ENCODE measurements at regions not wholly inside any gene's neighbourhood (a gene's known extent, or its start where the extent isn't known, plus 50 kb on each side); places are given as distances from the start of the nearest gene placed in this dataset.

DNA sequence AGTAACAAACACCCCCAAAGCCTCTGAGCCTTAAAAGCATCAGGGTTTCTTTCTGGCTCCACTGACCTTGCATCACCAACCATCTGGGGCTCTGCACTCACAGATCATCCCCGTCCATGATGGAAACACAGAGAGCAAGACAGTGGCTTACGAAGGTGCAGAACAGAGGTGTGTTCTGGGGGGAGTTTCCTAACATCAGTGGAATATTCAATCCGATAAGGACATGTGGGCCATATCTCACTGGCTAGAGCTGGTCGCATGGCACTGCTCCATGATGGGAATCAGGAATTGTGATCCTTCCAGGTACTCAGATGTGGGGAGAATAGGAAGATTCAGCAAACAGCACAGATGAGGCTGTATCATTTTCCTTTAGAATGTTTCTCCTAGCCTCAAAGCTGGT, 457.2 kb downstream of the IRS2 start:
- H3K9me3 Mint-ChIP-seq, result no peaks in the 10 kb centered on the region
- Histone ChIP-seq H3K9me3 (ENCODE audit: control insufficient read depth in 1 of 2, insufficient read depth in 1 of 2, low read length in 2 of 2) (no peaks in the 10 kb centered on the region), H3K4me3 (ENCODE audit: low read length) (no peak overlapping the region), H3K4me1 (ENCODE audit: insufficient read depth, low read length) (no peaks in the 10 kb centered on the region), H3K27me3 (ENCODE audit: control insufficient read depth in 1 of 2, insufficient read depth in 2 of 2, low read length in 2 of 2) (peaks cover 0 to 2% of the 10 kb centered on the region in 2 experiments), H3K36me3 (ENCODE audit: insufficient read depth, low read length) (no peaks in the 10 kb centered on the region), H3K27ac (ENCODE audit: low read depth in 1 of 2, low read length in 2 of 2) (no peak overlapping the region)
- ChIA-PET CTCF (no interaction called here), POLR2A (no interaction called here)
- ATAC-seq (ENCODE audit: poor library complexity), result no peak
- H3K4me1 Mint-ChIP-seq (ENCODE audit: low read depth), result no peaks in the 10 kb centered on the region
- no peak overlapping the region for H3K27ac Mint-ChIP-seq
- TF ChIP-seq CTCF (IDR thresholded peaks at IDR 0.05), result no peak
- no peak for DNase-seq
- intact Hi-C loops (cut with DNase I, micrococcal nuclease), result no loop called here
- H3K27me3 Mint-ChIP-seq, result peaks cover 7% of the 10 kb centered on the region
- no peak overlapping the region for H3K4me3 Mint-ChIP-seq
- H3K36me3 Mint-ChIP-seq (ENCODE audit: low read depth), result no peaks in the 10 kb centered on the region

DNA sequence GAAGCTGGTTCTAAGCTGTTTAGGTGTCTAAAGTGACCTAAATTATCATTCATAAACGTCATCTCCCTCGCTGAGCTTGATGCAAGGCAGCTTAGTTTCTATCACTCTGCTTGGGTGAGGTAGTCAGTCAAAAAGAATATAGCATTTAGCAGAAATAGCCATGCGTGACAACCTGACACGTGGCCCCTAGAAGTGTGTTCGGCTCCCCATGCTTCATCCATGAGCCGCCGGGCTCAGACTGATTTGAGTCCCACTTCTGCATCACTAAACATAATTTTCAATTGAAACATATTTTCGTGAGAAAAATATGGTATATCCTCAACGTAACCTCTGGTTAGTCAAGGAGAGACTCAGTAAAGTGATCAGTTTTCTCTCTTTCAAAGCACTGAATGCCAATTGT, 459.8 kb downstream of the IRS2 start:
- Mint-ChIP-seq H3K27me3 (peaks cover 7% of the 10 kb centered on the region), H3K36me3 (ENCODE audit: low read depth) (no peaks in the 10 kb centered on the region), H3K27ac (no peak overlapping the region), H3K4me3 (no peak overlapping the region), H3K9me3 (no peaks in the 10 kb centered on the region), H3K4me1 (ENCODE audit: low read depth) (no peaks in the 10 kb centered on the region)
- POLR2A ChIA-PET, result no interaction called here
- CTCF ChIA-PET, result no interaction called here
- H3K4me3 ChIP-seq (ENCODE audit: low read length), result no peak overlapping the region
- no peaks in the 10 kb centered on the region for H3K36me3 ChIP-seq (ENCODE audit: insufficient read depth, low read length)
- no peak for DNase-seq
- intact Hi-C loops (cut with DNase I, micrococcal nuclease), result no loop called here
- no peak for TF ChIP-seq CTCF (IDR thresholded peaks at IDR 0.05)
- H3K4me1 ChIP-seq (ENCODE audit: insufficient read depth, low read length), result no peaks in the 10 kb centered on the region
- no peaks in the 10 kb centered on the region for H3K9me3 ChIP-seq (ENCODE audit: control insufficient read depth in 1 of 2, insufficient read depth in 1 of 2, low read length in 2 of 2)
- ATAC-seq (ENCODE audit: poor library complexity), result no peak
- peaks cover 0 to 2% of the 10 kb centered on the region in 2 experiments for H3K27me3 ChIP-seq (ENCODE audit: control insufficient read depth in 1 of 2, insufficient read depth in 2 of 2, low read length in 2 of 2)
- H3K27ac ChIP-seq (ENCODE audit: low read depth in 1 of 2, low read length in 2 of 2), result no peak overlapping the region

GRCh38 chr13:109323338-109323737, 463.0 kb downstream of the IRS2 start:
- POLR2A ChIA-PET, result no interaction called here
- Mint-ChIP-seq H3K9me3 (no peaks in the 10 kb centered on the region), H3K36me3 (ENCODE audit: low read depth) (no peaks in the 10 kb centered on the region), H3K4me1 (ENCODE audit: low read depth) (no peaks in the 10 kb centered on the region), H3K4me3 (no peak overlapping the region), H3K27ac (no peak overlapping the region), H3K27me3 (no peaks in the 10 kb centered on the region)
- H3K9me3 ChIP-seq (ENCODE audit: control insufficient read depth in 1 of 2, insufficient read depth in 1 of 2, low read length in 2 of 2), result peaks cover 0 to 12% of the 10 kb centered on the region in 2 experiments
- H3K4me3 ChIP-seq (ENCODE audit: low read length), result no peak overlapping the region
- ATAC-seq (ENCODE audit: poor library complexity) (no peak), DNase-seq (no peak)
- H3K4me1 ChIP-seq (ENCODE audit: insufficient read depth, low read length), result no peaks in the 10 kb centered on the region
- no peak for TF ChIP-seq CTCF (IDR thresholded peaks at IDR 0.05)
- CTCF ChIA-PET, result no interaction called here
- peaks cover 0 to 2% of the 10 kb centered on the region in 2 experiments for H3K27me3 ChIP-seq (ENCODE audit: control insufficient read depth in 1 of 2, insufficient read depth in 2 of 2, low read length in 2 of 2)
- no peak overlapping the region for H3K27ac ChIP-seq (ENCODE audit: low read depth in 1 of 2, low read length in 2 of 2)
- intact Hi-C loops (cut with DNase I, micrococcal nuclease), result no loop called here
- no peaks in the 10 kb centered on the region for H3K36me3 ChIP-seq (ENCODE audit: insufficient read depth, low read length)

Measured in CD4-positive, alpha-beta T cell (primary cell).